NCI-H2196 (cell line): ENCODE measurements at regions not wholly inside any gene's neighbourhood (a gene's known extent, or its start where the extent isn't known, plus 50 kb on each side); places are given as distances from the start of the nearest gene placed in this dataset.

Experiments
- DNase-seq: peaks from one replicate; lab custom pipeline; 2025; ENCODE audit not compliant: unreplicated experiment; lab: John Stamatoyannopoulos, UW

DNA sequence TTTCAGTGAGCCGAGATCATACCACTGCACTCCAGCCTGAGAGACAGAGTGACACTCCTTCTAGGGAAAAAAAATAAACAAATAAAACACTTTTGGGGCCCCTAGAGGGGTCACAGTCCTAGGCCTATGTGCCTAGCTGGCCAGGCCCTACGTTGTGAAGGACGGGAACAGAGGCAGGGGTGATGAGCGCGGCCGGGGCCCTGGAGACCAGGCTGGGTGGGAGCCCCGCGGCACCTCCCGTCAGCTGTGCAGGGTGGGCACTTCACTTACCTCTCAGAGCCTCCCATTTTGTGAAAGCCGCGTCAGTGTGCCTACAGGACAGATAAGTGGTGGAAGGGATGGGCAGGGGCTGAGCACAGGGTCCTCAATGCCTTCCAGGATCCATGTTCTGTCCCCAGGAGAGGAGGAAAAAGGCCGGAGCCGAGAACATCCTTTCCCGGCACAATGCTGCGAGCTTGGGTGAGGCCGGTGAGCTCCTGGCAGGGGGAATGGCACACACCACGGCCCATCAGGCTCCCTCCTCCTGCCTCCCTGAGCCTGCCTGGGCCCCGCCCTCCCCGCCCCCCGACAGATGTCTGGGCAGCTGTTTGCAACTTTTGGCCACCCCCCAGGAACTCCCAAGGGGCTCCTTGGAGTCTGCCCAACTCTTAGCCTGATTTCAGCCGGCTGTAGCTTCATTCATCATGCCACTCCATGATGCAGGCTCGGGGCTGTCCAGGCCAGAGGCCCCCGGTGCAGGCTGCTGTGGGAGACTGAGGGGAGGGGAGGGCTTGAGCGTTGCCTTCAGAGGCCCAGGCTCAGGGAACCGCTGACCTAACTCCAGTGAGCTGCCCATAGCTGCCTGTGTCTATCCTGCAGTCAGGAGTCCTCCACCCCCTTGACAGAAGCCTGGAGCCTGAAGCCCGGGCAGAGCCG is 196.5 kb downstream of the TFCP2L1 start:
- no peak for DNase-seq

DNA sequence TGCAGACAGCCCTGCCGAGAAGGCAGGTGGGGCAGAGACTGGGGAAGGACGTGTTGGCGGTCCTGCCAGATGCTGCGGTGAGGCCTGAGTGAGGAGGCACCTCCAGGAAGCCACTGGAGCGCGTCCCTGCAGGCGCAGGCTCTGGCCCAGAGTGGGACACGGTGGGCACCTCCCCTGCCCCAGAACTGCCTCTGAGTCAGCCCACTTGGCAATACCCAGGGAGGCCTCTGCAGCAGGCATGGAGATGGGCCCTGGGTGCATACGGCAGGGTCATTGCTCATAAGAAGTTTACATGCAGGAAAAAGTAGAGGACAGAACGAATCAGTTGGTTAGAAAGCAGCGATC is 195.9 kb downstream of the TFCP2L1 start:
- no peak for DNase-seq

DNA sequence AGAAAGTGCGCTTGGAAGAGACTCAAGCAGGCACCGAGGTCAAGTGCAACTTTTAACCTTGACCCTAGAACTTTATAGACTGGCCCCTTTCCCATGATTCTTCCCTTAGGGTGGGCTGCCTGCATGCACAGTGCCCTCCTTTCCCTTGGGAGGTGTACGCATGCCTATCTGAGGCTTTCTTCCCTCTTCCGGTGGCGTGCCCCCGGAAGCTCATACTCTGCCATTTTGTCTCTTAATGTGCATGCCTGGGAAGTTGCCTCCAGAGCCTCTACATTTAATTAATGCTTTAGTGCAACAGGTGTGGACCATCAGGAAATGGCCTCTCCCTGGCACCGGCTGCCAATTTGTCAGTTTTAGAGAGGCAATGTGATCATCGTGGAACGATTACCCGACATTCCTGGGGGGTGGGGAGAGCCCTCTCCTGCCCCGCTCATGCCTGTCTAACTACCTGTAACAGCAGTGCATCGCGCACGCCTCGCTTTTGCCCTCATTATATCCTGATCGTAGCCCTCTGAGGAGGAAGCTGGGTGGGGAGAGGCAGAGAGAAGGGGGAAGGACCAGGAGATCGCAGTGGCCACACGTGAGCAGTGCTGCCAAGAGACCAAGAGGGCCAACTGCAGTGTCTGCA is 194.8 kb downstream of the TFCP2L1 start:
- no peak for DNase-seq

DNA sequence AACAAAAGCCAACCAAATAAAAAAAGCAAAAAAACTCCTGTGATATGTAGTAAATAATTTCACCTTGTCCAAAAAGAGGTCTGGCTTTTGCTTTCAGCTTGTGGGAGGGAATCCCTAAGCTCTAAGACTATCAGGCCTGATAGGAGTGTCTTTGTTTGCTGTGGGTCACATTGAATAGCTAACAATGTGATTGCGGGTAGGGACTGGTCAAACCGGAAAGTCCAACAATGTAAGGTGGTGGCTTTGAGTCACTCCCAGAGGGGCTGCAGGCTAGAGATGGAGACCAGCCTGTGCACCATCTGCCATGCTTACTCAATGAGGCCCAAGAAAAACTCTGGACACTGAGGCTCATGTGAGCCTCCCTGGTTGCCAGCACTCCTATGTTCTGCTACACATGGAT is 192.9 kb downstream of the TFCP2L1 start:
- no peak for DNase-seq

DNA sequence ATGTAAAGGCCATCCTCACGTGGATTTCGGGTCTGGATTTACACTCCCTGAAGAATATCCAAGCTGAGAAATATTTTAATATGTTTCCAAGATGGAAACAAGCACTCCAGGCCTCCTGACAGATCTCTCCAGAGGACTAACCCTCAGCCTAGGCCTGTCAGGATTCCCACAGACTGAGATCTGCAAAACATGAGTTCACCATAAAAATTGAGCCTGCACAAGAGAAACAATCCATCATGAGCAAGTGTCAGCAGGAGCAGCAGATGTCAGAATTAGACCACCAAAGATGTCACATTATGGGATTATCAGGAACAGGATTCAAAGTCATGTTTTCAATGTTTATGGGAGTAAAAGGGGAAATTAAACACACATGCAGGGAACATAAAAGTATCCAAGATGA is 191.3 kb downstream of the TFCP2L1 start:
- no peak for DNase-seq

DNA sequence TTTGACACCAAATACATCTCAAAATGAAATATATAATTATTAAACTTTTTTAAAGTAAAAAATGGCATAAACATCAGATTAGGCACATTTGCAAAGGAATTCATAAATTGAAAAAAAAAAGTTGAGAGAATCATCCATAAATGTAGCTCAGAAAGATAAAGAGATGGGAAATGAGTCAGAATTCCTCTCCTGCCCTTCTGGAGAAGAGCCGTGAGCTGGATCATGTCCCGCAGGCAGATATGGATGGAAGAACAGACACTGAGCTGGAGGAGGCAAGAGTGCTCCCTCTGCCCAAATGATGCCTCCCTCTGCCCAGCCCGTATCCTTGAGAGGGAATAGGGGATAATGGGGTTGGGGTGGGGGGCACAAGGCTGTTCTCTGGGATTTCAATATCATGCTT is 190.9 kb downstream of the TFCP2L1 start:
- DNase-seq, result no peak

DNA sequence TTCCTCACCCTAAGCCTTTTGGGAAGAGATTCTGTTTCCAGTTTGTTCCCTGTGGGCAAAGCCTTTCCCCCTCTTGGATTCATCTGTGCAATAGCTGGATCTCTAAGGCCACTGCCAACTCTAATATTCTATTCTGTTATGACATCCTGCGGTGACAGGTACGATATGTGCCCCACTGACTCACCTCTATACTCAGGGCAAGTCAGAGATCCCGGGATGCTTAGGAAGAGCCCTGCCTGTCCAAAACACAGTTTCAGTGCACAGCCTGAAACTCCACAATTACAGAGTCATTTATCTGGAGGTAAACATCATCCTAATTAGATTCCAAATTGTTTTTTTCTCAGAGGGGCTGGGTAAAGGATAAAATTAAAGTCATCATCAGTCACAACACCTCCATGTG is 190.2 kb downstream of the TFCP2L1 start:
- no peak for DNase-seq

DNA sequence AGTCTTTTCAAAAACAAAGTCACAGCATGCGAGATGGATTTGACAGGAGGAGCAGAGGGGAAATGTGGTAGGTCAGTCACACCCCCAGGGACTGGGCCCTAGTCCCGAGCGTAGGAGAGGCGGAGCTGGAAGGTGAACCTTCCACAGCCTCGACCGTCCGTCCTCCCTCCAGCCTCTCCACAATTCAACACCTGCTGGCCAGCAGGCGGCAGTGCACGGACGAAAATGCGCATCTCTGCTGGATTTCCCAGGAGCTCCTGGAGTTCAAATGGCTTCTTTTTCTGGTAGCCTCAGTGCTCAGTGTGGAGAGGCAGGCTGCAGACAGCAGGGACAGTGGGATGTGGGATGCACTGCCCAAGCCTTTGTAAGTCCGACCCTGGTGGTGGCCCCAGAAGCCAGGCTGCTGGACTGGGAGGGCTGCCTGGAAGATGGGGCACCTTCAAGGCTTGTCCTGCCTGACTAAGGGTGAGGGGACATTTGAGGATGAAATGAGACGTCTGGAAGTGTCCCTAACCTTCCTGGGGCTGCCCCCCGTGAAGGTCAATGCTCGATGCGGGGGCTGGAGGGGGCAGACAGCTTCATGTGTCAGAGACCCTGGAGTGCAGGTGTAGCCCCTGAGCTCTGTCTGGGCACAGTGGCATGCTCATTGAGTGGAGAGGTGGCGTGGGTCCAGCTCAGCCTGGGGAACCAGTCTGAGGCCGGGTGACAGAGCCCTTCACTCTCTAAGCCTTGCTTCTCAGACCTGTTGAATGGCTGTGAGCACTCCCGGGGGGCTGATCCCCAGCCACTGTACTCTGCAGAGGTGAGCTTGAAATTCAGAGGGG is 189.5 kb downstream of the TFCP2L1 start:
- DNase-seq, result peak; percentile 88

DNA sequence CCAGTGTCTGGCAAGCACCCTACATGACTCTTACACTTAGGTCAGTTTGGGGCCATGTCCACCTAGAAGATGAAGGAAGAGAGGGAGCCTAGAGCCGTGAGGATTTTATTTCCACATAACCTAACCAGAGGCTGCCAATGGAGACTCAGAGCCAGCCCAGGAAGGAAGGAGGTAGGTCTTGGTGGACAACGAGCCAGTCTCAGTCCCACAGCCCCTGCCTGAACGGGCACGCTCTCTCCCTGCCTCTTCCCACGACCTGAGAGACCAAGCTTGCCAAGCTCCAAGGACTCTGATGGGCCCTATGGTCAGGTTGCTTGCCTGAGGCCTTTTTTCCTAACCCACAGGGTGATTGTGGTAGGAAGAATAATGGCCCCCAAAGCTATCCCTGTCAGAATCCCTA is 188.4 kb downstream of the TFCP2L1 start:
- DNase-seq, result no peak

DNA sequence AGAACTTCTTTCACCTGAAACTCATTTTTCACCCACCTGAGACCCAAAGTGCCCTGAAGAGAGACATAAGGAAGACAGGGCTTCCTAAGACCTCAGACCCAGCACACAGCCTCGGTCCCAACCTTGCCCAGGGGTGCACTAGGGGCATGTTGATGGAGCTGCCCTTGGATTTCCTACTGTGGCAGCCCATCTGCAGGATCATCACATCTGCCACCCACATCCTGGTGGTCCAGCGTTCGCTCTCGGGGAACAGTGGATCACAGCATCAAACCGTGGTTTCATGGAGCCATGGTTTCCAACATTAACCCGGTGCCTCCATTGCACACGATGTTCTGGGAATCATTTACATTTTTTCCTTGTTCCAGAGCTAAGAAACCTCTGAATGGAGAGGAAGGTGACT is 186.4 kb downstream of the TFCP2L1 start:
- DNase-seq, result no peak

DNA sequence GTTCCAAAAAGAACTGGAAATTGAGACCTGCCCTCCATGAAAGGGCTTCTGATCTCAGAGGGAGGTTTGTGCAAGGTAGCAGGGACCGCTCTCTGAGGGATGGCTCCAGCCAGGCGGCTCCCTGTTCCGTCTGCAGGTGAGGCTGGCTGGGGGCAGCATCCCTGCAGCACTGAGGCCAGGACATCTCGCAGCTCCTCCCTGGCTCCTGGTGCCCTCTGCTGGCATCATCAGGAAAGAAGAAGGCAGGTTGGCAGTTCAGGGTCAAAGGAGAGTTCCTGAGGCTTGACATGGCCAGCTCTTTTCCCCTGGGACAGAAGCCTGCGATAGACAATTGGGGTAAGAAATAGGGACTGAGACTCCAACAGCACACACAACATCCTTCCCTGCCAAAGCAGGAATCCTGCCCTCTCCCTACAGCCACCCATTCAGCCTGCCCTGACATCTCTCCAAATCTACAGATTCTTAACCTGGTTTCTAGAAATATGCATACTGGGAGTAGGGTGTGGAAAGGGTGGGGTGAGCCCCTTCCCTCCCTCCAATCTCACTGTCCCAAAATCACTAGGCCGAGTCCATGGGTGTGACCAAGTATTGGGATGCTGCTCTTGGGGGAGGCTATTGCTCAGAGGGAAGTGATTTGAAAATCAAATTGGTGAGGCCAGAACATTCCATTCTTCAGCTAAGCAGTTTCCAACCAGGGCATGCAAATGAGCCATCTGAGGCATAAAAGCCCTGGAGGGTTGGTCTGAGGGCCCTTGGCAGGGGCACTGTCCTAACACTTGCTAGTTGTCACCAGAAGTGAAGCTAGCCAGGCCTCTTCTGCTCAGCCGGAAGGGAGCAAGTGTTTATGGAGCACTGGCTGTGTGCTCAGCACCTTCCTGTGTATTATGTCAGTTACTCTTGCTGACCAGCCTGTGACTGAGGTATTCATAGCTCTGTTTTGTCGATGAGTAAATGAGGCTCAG is 185.4 kb downstream of the TFCP2L1 start:
- peak; percentile 48 for DNase-seq

DNA sequence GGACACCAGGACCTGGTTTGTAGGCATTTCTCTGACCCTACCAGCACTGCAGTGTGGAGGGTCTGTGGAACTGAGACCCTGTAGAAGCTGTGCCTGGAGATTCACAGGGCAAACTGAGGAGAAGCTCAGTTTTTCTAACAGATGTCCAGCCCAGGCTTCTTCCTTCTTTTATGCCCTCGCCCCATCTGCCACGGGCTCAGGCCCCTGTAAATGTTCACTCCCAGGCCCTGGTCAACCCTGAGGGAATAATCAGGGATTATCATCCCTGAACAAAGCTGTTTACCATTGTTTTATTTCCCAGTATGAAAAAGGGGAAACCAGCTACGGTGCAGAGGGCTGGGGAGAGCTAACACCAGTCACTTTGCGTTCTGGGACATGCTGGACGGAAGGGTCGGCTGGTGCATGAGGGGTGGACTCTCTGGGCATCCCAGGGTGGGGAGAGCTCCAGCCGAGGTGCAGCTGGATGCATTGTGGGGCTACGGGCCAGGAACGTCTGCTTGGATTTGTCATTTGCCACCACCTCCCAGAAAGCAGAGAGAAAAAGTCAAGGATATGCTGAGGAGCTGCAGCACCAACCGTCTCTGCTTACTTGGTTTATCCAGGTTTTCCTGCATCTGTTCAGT is 183.8 kb downstream of the TFCP2L1 start:
- DNase-seq, result no peak

DNA sequence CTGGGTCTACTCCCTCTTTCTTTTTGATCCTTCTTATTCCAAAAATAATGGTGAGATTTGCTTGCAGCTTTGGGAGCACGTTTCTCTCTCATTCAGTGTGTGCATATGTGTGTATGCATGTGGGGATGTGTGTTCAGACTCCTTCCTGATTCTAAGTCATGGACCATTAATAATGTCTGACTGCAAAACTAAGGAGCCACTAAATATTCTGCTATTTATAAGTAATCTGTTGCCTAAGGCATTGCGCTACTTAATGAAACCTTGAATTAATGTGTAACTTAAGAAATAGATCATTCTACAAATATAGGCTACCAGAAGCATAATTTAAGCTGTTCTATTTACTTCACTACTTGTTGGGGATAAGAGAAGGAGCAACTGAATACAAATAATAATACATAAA is 182.1 kb downstream of the TFCP2L1 start:
- no peak for DNase-seq

DNA sequence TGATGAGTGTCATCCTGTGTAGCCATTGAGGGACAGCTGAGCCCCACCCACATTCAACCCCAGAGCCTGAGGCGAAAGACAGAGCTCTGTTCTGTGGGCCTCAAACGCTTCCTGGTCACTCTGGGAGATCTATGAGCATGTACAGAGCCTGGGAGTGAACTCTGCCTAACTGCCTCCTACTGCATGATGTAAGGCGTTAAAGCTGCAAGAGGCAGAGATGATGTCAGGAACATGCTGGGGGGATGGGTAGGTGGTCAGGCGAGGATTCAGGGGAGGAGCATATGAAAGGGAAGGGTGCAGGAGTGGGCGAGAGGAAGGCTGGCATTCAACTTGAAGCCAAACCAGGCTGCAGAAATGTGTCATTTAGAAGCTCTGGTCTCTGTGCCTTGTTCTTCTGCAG is 181.0 kb downstream of the TFCP2L1 start:
- no peak for DNase-seq

DNA sequence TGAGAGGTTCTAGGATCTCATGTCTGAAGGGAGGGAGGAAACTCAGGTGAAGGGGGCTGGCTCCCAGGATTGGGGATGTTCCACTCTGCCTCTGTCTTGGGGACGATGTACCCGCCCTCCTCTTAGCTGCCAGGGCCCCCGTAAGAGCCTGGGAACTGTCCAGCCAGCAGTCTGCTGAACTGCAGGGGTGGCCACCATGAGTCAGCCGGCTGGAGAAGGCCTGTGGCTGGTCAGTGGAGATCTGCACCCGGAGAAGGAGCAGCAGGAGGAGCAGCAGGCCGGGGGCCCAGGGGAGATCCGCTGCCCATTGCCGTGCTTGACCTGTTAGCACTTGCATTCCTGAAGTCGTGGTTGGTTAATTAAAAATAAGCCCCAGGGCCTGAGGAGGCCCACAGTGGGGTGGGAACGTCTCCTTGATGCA is 180.3 kb downstream of the TFCP2L1 start:
- DNase-seq, result no peak

DNA sequence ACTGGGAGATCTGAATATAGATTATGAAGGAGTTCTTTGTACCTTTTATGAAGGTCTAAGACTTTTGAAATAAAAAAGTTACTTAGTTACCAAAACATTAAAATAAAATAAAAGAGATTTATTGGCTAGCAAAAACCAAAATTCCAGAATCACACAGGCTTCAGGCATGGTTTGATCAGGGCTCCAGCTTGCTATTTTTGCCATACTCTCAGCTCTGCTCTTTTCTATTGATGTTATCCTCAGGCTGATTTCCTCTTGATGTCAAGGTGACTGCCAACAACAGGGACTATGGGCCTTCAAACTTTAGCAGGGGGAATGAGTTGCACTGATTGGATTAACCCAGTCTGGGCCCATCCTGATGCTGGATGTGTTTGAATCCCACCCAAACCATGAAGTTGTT is 174.1 kb downstream of the TFCP2L1 start:
- no peak for DNase-seq

DNA sequence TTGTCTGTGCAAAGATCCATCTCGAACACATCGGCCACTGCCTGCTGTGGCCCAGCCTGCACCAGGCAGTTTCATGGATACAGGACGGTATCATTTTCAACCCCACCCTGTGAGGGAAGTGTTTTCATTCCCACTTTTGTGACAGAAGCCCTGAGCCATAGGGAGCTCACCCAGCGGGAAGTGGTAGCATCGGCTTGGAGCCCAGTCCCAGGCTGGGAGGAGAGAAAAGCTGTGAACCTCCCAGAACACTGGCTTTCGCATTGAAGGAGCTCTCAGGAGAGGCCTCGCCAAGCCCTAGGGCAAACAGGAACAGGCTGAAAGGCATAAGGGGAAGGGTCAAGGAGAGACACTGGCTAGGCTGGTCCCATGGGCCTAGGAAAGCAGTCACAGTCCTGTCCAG is 166.1 kb downstream of the TFCP2L1 start:
- DNase-seq, result no peak

DNA sequence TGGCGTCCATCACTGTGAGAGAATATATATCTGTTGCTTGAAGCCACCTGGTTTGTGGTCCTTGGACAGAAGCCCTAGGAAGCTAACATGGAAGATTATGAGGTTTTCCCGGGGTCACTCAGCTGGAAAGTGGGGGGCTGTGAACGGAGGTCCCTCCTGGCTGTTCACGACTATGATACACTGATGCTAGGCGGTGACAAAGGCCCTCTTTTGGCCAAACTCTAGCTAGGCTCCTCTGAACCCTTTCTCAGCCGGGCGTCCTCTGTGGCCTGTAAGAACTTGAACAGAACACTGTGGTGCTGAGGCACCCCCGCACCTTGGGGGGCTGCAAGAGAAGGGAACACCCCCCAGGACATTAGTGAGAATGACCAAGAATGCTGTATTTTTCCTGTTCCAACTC is 164.6 kb downstream of the TFCP2L1 start:
- no peak for DNase-seq

DNA sequence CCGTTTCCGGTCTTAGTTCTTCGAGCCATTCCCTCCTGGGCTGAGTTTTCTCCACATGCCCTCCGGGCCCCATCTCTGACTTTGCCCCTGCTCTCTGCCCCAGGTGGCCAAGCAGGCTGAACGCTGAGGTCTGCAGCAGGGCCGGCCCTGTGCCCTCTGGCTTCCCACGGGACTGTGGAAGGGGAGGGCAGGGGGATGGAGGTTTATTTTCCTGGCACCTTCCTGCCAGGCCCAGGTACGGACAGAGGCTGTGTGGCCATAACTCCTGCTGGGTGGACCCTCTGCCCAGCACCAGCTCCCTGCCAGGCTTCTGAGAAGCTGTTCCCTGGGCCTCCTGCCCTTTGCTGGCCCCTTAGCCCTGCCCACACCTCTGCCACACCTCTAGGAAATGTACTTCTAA is 164.0 kb downstream of the TFCP2L1 start:
- no peak for DNase-seq

DNA sequence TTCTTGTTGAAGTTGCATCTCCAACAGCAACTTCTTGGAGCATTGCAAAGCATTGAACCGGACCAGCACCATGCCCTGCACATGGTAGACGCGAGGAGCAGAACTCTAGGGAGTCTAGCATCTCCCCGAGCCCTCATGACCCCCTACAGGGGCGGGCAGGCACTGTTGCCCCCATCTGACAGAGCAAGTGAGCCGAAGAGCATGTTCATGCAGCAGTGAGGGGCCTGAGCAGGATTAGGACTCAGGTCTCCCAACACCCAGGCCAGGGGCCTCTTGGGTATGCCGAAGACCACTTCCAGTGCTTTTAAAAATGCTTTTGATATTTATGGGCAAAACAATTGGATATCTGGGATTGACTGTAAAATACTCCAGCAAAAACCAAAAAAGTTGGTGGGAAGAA is 163.3 kb downstream of the TFCP2L1 start:
- no peak for DNase-seq
